IMR-90 (cell line): ENCODE measurements at regions not wholly inside any gene's neighbourhood (a gene's known extent, or its start where the extent isn't known, plus 50 kb on each side); places are given as distances from the start of the nearest gene placed in this dataset.
"Not testable (repeated sequence)": the region's sequence is repeated elsewhere in the genome, so short reads cannot be mapped to it uniquely, and the experiment has no call there.

Experiments
- ATAC-seq: fragments of 200-7000 bp; cut with Tn5 transposase; 2 replicates; pipeline ENCODE4 v1.9.1; 2020; ENCODE audit warnings: low read depth, mild to moderate bottlenecking, moderate library complexity
- BruUV-seq: library from RNA; stranded (reverse); fragments of 400-500 nt; replicated peaks from 2 replicates; lab custom pipeline; 2021; lab: Mats Ljungman, UMichigan
- CTCF ChIA-PET: fragments of 300-600 bp; formaldehyde crosslinking; extraction: SDS; loops from one replicate; lab custom pipeline; 2021; ENCODE audit warnings: antibody characterized with exemption; lab: Yijun Ruan, JAX
- POLR2A ChIA-PET: fragments of 300-600 bp; sonication (Branson Sonifier 250); formaldehyde crosslinking; loops from one replicate; lab custom pipeline; 2022; ENCODE audit warnings: antibody characterized with exemption; ENCODE audit not compliant: unreplicated experiment; lab: Charles Lee
- DNase-seq: peaks from one replicate; pipeline ENCODE4 v3.0.0; 2013
- H2AFZ ChIP-seq: replicated peaks from 2 replicates; pipeline ENCODE3; 2013; ENCODE audit warnings: low read length, mild to moderate bottlenecking; ENCODE audit not compliant: poor library complexity
- H2AK5ac ChIP-seq: 2 replicates; pipeline ENCODE4 v1.6.1; 2013; ENCODE audit warnings: low read depth, low read length, inconsistent platforms
- H2AK9ac ChIP-seq: replicated peaks from 2 replicates; pipeline ENCODE3; 2013; ENCODE audit warnings: mild to moderate bottlenecking, low read depth, low read length, moderate library complexity; ENCODE audit not compliant: poor library complexity
- H2BK120ac ChIP-seq: 2 replicates; pipeline ENCODE4 v1.6.1; 2013; ENCODE audit warnings: low read depth, low read length, inconsistent platforms
- H2BK15ac ChIP-seq: 3 replicates; pipeline ENCODE4 v1.6.1; 2013; ENCODE audit warnings: low read depth, low read length, inconsistent platforms
- H2BK20ac ChIP-seq: 2 replicates; pipeline ENCODE4 v1.6.1; 2013; ENCODE audit warnings: low read depth, mild to moderate bottlenecking, inconsistent platforms, low read length, moderate library complexity
- H2BK5ac ChIP-seq: 2 replicates; pipeline ENCODE4 v1.6.1; 2013; ENCODE audit warnings: mild to moderate bottlenecking, low read depth, low read length, inconsistent platforms; ENCODE audit not compliant: poor library complexity, severe bottlenecking
- H3K14ac ChIP-seq: replicated peaks from 2 replicates; pipeline ENCODE4 v1.6.1; 2013; ENCODE audit warnings: low read depth, low read length, inconsistent platforms
- H3K18ac ChIP-seq: 2 replicates; pipeline ENCODE4 v1.6.1; 2013; ENCODE audit warnings: low read depth, low read length, control low read depth
- H3K23ac ChIP-seq: 2 replicates; pipeline ENCODE4 v1.6.1; 2013; ENCODE audit warnings: low read depth, low read length, inconsistent platforms
- H3K27ac ChIP-seq: 2 replicates; pipeline ENCODE4 v1.5.1; 2013; ENCODE audit warnings: mild to moderate bottlenecking, control low read depth, low read length; ENCODE audit not compliant: insufficient read depth
- H3K27me3 ChIP-seq: 2 replicates; pipeline ENCODE4 v1.6.1; 2013; ENCODE audit warnings: low read length; ENCODE audit not compliant: control insufficient read depth, insufficient read depth
- H3K36me3 ChIP-seq: 2 replicates; pipeline ENCODE4 v1.6.1; 2013; ENCODE audit warnings: low read length, mixed read lengths; ENCODE audit not compliant: control insufficient read depth, insufficient read depth
- H3K4ac ChIP-seq: 2 replicates; pipeline ENCODE4 v1.6.1; 2013; ENCODE audit warnings: low read depth, low read length, inconsistent platforms
- H3K4me1 ChIP-seq: 2 replicates; pipeline ENCODE4 v1.6.1; 2013; ENCODE audit warnings: low read length, mixed read lengths; ENCODE audit not compliant: control insufficient read depth, insufficient read depth
- H3K4me2 ChIP-seq: 2 replicates; pipeline ENCODE4 v1.6.1; 2013; ENCODE audit warnings: low read depth, mild to moderate bottlenecking, control low read depth, low read length, moderate library complexity
- H3K4me3 ChIP-seq: 2 replicates; pipeline ENCODE4 v1.5.1; 2013; ENCODE audit warnings: low read depth, mild to moderate bottlenecking, control low read depth, low read length, moderate library complexity; ENCODE audit not compliant: insufficient read depth
- H3K56ac ChIP-seq: 2 replicates; pipeline ENCODE4 v1.6.1; 2013; ENCODE audit warnings: low read length, inconsistent platforms; ENCODE audit not compliant: insufficient read depth; ENCODE audit errors: extremely low read depth
- H3K79me1 ChIP-seq, 2 experiments: 2 replicates each; pipeline ENCODE4 v1.6.1; 2013; ENCODE audit warnings: low read length in 2 of 2, inconsistent platforms in 1 of 2, low read depth in 1 of 2
- H3K9ac ChIP-seq: 2 replicates; pipeline ENCODE4 v1.6.1; 2013; ENCODE audit warnings: low read depth, low read length, control low read depth
- H3K9me1 ChIP-seq: 2 replicates; pipeline ENCODE4 v1.6.1; 2013; ENCODE audit warnings: low read length, inconsistent platforms; ENCODE audit not compliant: insufficient read depth
- H3K9me3 ChIP-seq: 2 replicates; pipeline ENCODE4 v1.6.1; 2013; ENCODE audit warnings: low read length; ENCODE audit not compliant: control insufficient read depth, insufficient read depth
- H4K20me1 ChIP-seq: 2 replicates; pipeline ENCODE4 v1.6.1; 2013; ENCODE audit warnings: low read length, inconsistent platforms; ENCODE audit not compliant: insufficient read depth
- H4K5ac ChIP-seq: 2 replicates; pipeline ENCODE4 v1.6.1; 2013; ENCODE audit warnings: mild to moderate bottlenecking, low read depth, low read length, control low read depth
- H4K8ac ChIP-seq, 2 experiments: 2 replicates each; pipeline ENCODE4 v1.6.1; 2013; ENCODE audit warnings: low read depth in 2 of 2, low read length in 2 of 2, control low read depth in 1 of 2, inconsistent platforms in 1 of 2
- H4K91ac ChIP-seq: 2 replicates; pipeline ENCODE4 v1.6.1; 2013; ENCODE audit warnings: low read depth, low read length, inconsistent platforms; ENCODE audit not compliant: insufficient read depth
- WGBS, 2 experiments: methylation state at CpG; one replicate each; pipeline versions ENCODE4 v1.1.5 to v1.1.7; 2013; ENCODE audit warnings: missing lambda C conversion rate in 2 of 2; ENCODE audit not compliant: insufficient read length in 1 of 2; ENCODE audit errors: extremely low coverage in 2 of 2; 5-methylcytosine and 5-hydroxymethylcytosine counted together
- dilution Hi-C: fragments of 300-500 bp; cut with HindIII; formaldehyde crosslinking; loops from one replicate; pipeline ENCODE4 v1.14.3; 2018; ENCODE audit warnings: low sequenced_read_pairs; ENCODE audit not compliant: unreplicated experiment
- in situ Hi-C: fragments of 300-500 bp; cut with MboI; formaldehyde crosslinking; loops from 3 replicates; pipeline ENCODE4 v1.14.3; 2019; ENCODE audit warnings: low sequenced_read_pairs, inconsistent platforms, mixed read lengths
- intact Hi-C: fragments of 100-400 bp; cut with micrococcal nuclease; formaldehyde crosslinking; loops from 2 replicates; pipeline ENCODE4 v1.10.0; 2022

- H2AK5ac ChIP-seq, H4K20me1 ChIP-seq, H3K4me3 ChIP-seq, BruUV-seq, H4K8ac ChIP-seq, DNase-seq, H3K14ac ChIP-seq, H3K56ac ChIP-seq, H2BK5ac ChIP-seq, H3K23ac ChIP-seq, ATAC-seq, H3K18ac ChIP-seq, H3K36me3 ChIP-seq, POLR2A ChIA-PET, H3K4ac ChIP-seq, CTCF ChIA-PET, in situ Hi-C loops, H3K9ac ChIP-seq, H2AK9ac ChIP-seq, H3K4me1 ChIP-seq, H2AFZ ChIP-seq, H4K5ac ChIP-seq, H4K91ac ChIP-seq, H2BK20ac ChIP-seq, H3K27ac ChIP-seq, H3K9me3 ChIP-seq, H3K9me1 ChIP-seq, dilution Hi-C loops, H3K79me1 ChIP-seq, intact Hi-C loops, H3K27me3 ChIP-seq, H3K4me2 ChIP-seq, H2BK15ac ChIP-seq, H2BK120ac ChIP-seq: not testable (repeated sequence)
- 80% methylated on average over 1 of the region's 10 CpGs; no CpG with 5 or more reads in 1 of the 2 experiments for WGBS, 2 experiments
Measured at GRCh38 chrX:130495502-130495901, 93.7 kb downstream of the RBMX2 start.
